Aorta (tissue), 5 donors: ENCODE measurements at regions not wholly inside any gene's neighbourhood (a gene's known extent, or its start where the extent isn't known, plus 50 kb on each side); places are given as distances from the start of the nearest gene placed in this dataset.

Experiments
- ATAC-seq: fragments of 200-7000 bp; cut with Tn5 transposase; one replicate; pipeline ENCODE4 v1.9.1; 2022; ENCODE audit warnings: moderate library complexity; ENCODE audit not compliant: low FRiP score
- DNase-seq, 2 donors: peaks; one replicate each; pipeline ENCODE4 v3.0.0-alpha.2; 2020
- H3K27ac ChIP-seq, 2 donors: one replicate each; pipeline ENCODE4 v1.5.1; 2013; ENCODE audit warnings: low read length in 2 of 2, mild to moderate bottlenecking in 2 of 2, moderate library complexity in 2 of 2, control low read depth in 1 of 2, inconsistent platforms in 1 of 2, low read depth in 1 of 2
- H3K27me3 ChIP-seq, 2 donors: one replicate each; pipeline ENCODE4 v1.6.1; 2013; ENCODE audit warnings: control low read depth in 1 of 2, low read length in 1 of 2, mild to moderate bottlenecking in 1 of 2, moderate library complexity in 1 of 2; ENCODE audit not compliant: insufficient read depth in 2 of 2, control insufficient read depth in 1 of 2
- H3K36me3 ChIP-seq, 2 donors: one replicate each; pipeline ENCODE4 v1.6.1; 2013; ENCODE audit warnings: control low read depth in 1 of 2, low read length in 1 of 2, mild to moderate bottlenecking in 1 of 2; ENCODE audit not compliant: insufficient read depth in 2 of 2, control insufficient read depth in 1 of 2
- H3K4me1 ChIP-seq, 2 donors: one replicate each; pipeline ENCODE4 v1.6.1; 2013; ENCODE audit warnings: low read length in 2 of 2, control low read depth in 1 of 2, mild to moderate bottlenecking in 1 of 2, moderate library complexity in 1 of 2; ENCODE audit not compliant: insufficient read depth in 2 of 2, control insufficient read depth in 1 of 2
- H3K4me3 ChIP-seq, 2 donors: one replicate each; pipeline ENCODE4 v1.5.1; 2013; ENCODE audit warnings: low read length in 2 of 2, control low read depth in 1 of 2, mild to moderate bottlenecking in 1 of 2
- H3K9me3 ChIP-seq: one replicate; pipeline ENCODE4 v1.6.1; 2013; ENCODE audit warnings: mild to moderate bottlenecking, low read length; ENCODE audit not compliant: control insufficient read depth
- WGBS, 2 donors: extraction: QIAGEN DNeasy Blood & Tissue Kit; methylation state at CpG; one replicate each; pipeline ENCODE4 v1.1.7; 2013; 5-methylcytosine and 5-hydroxymethylcytosine counted together
- intact Hi-C, 2 donors: fragments of 100-400 bp; cut with DNase I; formaldehyde crosslinking; loops; one replicate each; pipeline versions ENCODE4 v1.14.2 to v1.15.0; 2022
- donor health status: healthy with polysubstance abuse.
- donor health status: Bipolar disorder and iron deficiency.
- donor health status: DM: no; HTN: no; CAD: no.
- donor health status: DM: no; HTN: no; CAD: no.
- donor health status: DM: yes; HTN: yes; CAD: no.

DNA sequence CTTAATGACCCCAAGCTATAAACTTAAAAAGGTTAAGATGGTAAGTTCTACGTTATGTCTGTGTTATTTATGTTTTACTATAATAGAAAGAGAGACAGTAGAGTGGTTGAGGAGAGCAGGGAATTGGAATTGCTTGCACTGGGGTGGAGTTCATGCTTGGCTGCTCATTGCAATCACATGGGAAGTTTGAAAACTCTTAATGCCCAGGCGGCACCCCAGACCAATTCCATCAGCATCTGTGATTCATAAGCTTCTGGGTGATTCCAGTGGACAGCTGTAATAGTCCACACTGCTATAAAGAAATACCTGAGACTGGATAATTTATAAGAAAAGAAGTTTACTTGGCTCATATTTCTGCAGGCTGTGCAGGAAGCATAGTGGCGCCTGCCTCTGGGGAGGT, 323.9 kb upstream of the MSX2 start:
- Histone ChIP-seq H3K9me3 (no peaks in the 10 kb centered on the region), H3K4me3 (no peak overlapping the region)
- WGBS, 2 donors, result 49 to 66% methylated on average over 3 of the region's 3 CpGs

DNA sequence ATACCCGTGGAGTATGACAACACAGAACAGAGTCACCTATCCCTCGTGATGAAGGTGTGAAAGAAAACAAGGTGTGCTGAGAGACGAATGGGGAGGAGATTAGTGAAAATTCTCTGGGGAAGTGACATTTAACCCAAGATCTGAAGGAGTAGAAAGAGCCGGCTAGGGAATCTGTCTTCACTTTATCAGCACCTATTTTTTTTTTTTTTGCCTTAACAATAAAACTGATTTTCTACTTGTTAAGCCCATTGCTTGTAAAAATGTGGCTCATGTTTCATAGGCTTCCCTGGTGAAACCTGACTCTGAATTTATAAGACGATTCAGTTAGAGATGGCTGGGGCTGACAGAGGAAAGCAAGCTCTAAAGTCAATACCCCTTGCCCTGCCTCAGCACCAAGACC, 322.6 kb upstream of the MSX2 start:
- WGBS, 2 donors, result 54 to 55% methylated on average over 5 of the region's 5 CpGs
- no peaks in the 10 kb centered on the region for H3K27me3 ChIP-seq
- H3K36me3 ChIP-seq, result no peaks in the 10 kb centered on the region
- H3K9me3 ChIP-seq, result no peaks in the 10 kb centered on the region
- intact Hi-C loops, result no loop called here
- H3K4me1 ChIP-seq, result no peaks in the 10 kb centered on the region
- no peak for ATAC-seq
- no peak overlapping the region for H3K4me3 ChIP-seq
- H3K27ac ChIP-seq, result no peak overlapping the region
- DNase-seq, result no peak

More for the DNA sequence above, 323.9 kb upstream of the MSX2 start:
- Histone ChIP-seq H3K4me1 (no peaks in the 10 kb centered on the region), H3K36me3 (no peaks in the 10 kb centered on the region), H3K27me3 (no peaks in the 10 kb centered on the region), H3K27ac (no peak overlapping the region)
- DNase-seq (no peak), ATAC-seq (no peak)
- intact Hi-C loops, result no loop called here

DNA sequence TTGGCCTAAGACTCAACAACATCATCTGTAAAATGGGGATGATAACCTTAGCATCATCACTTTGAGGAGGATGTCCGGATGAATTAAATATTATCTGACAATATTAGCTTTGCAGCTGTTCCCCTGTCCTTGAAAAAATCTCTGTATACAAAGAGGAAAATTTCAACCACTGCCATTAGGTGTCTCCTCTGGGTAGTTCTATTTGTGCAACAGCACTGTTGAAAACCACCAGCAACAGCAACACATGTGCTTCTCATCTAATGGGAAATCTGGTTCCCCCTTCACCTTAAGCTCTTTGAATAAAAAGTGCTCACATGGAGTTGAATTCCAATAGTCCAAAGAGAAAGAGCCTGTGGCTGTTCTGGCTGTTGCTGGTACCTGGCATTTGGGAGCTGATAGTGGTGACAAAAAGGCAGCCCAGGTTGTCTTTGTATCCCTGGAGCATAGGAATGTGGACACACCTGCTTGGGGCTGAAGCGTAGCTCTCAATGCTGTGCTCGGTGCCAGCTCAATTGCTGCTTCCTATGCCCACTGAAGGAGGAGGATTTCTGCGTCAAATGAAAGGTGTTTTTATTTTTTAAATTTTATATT, 322.1 kb upstream of the MSX2 start:
- Histone ChIP-seq H3K4me3 (no peak overlapping the region), H3K4me1 (no peaks in the 10 kb centered on the region), H3K36me3 (no peaks in the 10 kb centered on the region), H3K27ac (no peak overlapping the region), H3K9me3 (no peaks in the 10 kb centered on the region), H3K27me3 (no peaks in the 10 kb centered on the region)
- DNase-seq (no peak), ATAC-seq (no peak)
- 74 to 79% methylated on average over 4 of the region's 4 CpGs for WGBS, 2 donors
- intact Hi-C loops, result no loop called here

DNA sequence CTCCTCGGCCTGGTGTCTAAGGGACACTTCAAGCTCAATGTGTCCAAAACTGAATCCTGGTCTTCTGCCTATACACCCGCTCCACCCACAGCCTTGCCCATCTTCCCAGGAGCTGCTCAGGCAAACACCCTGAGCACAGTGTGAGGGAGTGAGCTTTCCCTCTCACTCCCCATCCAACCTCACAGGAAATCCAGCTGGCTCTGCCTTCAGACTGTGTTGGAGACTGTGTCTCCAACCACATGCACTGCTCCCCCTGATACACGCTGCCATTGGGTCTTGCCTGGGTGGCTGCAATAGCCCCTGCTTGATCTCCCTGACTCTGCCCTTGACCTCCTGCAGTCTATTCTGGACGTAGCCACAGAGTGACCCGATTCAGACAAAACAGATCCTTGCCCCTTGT, 319.5 kb upstream of the MSX2 start:
- DNase-seq, result no peak
- no peak for ATAC-seq
- H3K4me3 ChIP-seq, result no peak overlapping the region
- H3K36me3 ChIP-seq, result no peaks in the 10 kb centered on the region
- intact Hi-C loops, result no loop called here
- H3K4me1 ChIP-seq, result no peaks in the 10 kb centered on the region
- H3K27me3 ChIP-seq, result no peaks in the 10 kb centered on the region
- WGBS, 2 donors, result 89 to 92% methylated on average over 5 of the region's 5 CpGs
- H3K9me3 ChIP-seq, result no peaks in the 10 kb centered on the region
- no peak overlapping the region for H3K27ac ChIP-seq

DNA sequence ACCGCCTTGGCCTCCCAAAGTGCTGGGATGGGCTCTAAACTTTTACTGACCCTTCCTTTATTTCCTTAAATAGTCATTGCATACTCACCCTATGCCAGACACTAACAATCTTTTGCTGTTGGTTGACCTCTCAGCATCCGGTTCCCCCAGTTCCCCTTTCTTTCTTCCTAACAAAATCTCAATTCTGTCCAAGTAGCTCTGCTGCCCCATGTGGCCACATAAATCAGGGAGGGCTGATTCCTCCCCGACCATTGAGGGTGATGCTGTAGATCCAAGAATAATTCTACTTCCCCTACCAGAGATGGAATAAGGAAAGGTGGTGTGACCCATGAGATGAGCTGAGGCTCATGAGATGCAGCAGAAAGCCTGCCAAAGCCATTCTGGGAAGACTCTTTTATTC, 315.3 kb upstream of the MSX2 start:
- ATAC-seq (no peak), DNase-seq (no peak)
- Histone ChIP-seq H3K4me3 (no peak overlapping the region), H3K27ac (no peak overlapping the region), H3K4me1 (peaks cover 0 to 2% of the 10 kb centered on the region in 2 donors), H3K27me3 (no peaks in the 10 kb centered on the region), H3K36me3 (no peaks in the 10 kb centered on the region), H3K9me3 (no peaks in the 10 kb centered on the region)
- WGBS, 2 donors, result 77 to 78% methylated on average over 3 of the region's 3 CpGs
- intact Hi-C loops, result no loop called here

DNA sequence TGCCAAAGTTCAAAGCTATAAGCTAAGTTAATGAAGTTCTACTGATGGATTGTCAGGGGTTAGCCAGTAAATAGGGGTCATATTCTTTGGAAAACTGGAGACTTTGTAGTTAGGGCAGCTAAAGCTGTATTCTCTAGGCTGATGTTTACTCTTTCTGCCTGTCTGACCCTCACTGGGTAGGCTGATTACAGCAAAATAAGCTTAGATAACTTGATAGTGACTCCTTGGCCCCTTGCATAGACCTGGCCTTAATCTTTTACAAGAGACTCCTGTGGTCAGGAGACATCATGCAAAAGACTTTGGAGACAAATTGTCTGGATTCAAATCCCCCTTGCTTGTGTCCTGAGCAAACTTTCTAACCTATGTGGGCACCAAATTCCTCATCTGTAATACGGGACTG, 314.4 kb upstream of the MSX2 start:
- peaks cover 0 to 2% of the 10 kb centered on the region in 2 donors for H3K4me1 ChIP-seq
- H3K36me3 ChIP-seq, result no peaks in the 10 kb centered on the region
- DNase-seq (no peak), ATAC-seq (no peak)
- H3K27me3 ChIP-seq, result no peaks in the 10 kb centered on the region
- 88 to 92% methylated on average over 1 of the region's 1 CpG for WGBS, 2 donors
- no peak overlapping the region for H3K27ac ChIP-seq
- no peaks in the 10 kb centered on the region for H3K9me3 ChIP-seq
- intact Hi-C loops, result loop anchor here in 1 of 2 donors (5.0 to 10.0 kb wide), 2 partner anchors 73 to 795 kb away; partner anchors contain the start of gene BOD1
- no peak overlapping the region for H3K4me3 ChIP-seq

- H3K27ac ChIP-seq, result no peak overlapping the region
- H3K9me3 ChIP-seq, result no peaks in the 10 kb centered on the region
- no peak overlapping the region for H3K4me3 ChIP-seq
- no peaks in the 10 kb centered on the region for H3K27me3 ChIP-seq
- 85 to 86% methylated on average over 12 of the region's 12 CpGs for WGBS, 2 donors
- DNase-seq (no peak), ATAC-seq (no peak)
- no peaks in the 10 kb centered on the region for H3K36me3 ChIP-seq
- intact Hi-C loops, result loop anchor here in 1 of 2 donors (5.0 to 10.0 kb wide), 2 partner anchors 74 to 796 kb away; partner anchors contain the start of gene BOD1
- H3K4me1 ChIP-seq, result peaks cover 0 to 2% of the 10 kb centered on the region in 2 donors
These were observed 313.5 kb upstream of the MSX2 start for GRCh38 chr5:174410716-174411478.

DNA sequence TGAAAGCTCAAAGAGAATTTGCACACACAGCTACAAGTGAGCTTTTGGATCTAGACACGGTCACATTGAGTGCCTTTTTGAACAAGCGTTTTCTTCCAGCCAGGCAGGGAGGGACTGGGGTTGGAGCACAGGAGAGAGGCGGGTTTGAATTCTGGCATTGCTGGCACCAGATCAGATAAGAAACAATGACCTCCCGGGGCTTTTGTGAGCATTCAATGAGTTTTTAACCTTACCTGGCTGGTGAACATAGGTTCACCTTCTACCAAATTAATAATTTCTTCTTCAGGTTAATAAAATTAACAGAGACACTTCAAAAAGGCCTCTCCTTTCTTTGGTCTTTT, 312.9 kb upstream of the MSX2 start:
- DNase-seq (no peak), ATAC-seq (no peak)
- Histone ChIP-seq H3K4me1 (peaks cover 0 to 2% of the 10 kb centered on the region in 2 donors), H3K27me3 (no peaks in the 10 kb centered on the region), H3K4me3 (no peak overlapping the region), H3K9me3 (no peaks in the 10 kb centered on the region), H3K36me3 (no peaks in the 10 kb centered on the region), H3K27ac (no peak overlapping the region)
- intact Hi-C loops, result loop anchor here in 1 of 2 donors (5.0 to 10.0 kb wide), 2 partner anchors 74 to 797 kb away; partner anchors contain the start of gene BOD1
- WGBS, 2 donors, result 78 to 79% methylated on average over 4 of the region's 4 CpGs

GRCh38 chr5:174412374-174412773, 312.0 kb upstream of the MSX2 start:
- Histone ChIP-seq H3K27ac (no peak overlapping the region), H3K9me3 (no peaks in the 10 kb centered on the region), H3K4me1 (peaks cover 0 to 2% of the 10 kb centered on the region in 2 donors), H3K4me3 (no peak overlapping the region), H3K36me3 (no peaks in the 10 kb centered on the region), H3K27me3 (no peaks in the 10 kb centered on the region)
- intact Hi-C loops, result loop anchor here in 1 of 2 donors (5.0 to 10.0 kb wide), 2 partner anchors 75 to 798 kb away; partner anchors contain the start of gene BOD1
- no peak for DNase-seq
- 91 to 100% methylated on average over 1 of the region's 1 CpG for WGBS, 2 donors
- ATAC-seq, result no peak
